WERI-Rb-1 (cell line): ENCODE measurements at regions not wholly inside any gene's neighbourhood (a gene's known extent, or its start where the extent isn't known, plus 50 kb on each side); places are given as distances from the start of the nearest gene placed in this dataset.

ENCODE experiments used
- DNase-seq: peaks from one replicate; pipeline ENCODE4 v3.0.0-alpha.2; 2020
- H3K27ac ChIP-seq: fragments of 250-450 bp; sonication (Bioruptor Pico); 2 replicates; pipeline ENCODE4 v1.5.1; 2020; ENCODE audit warnings: mild to moderate bottlenecking, moderate library complexity
- H3K27me3 ChIP-seq: fragments of 250-450 bp; sonication (Bioruptor Pico); 2 replicates; pipeline ENCODE4 v1.5.1; 2021; ENCODE audit warnings: mild to moderate bottlenecking, low read depth, moderate library complexity; ENCODE audit not compliant: insufficient read depth, severe bottlenecking
- H3K36me3 ChIP-seq: fragments of 250-450 bp; sonication (Bioruptor Pico); 2 replicates; pipeline ENCODE4 v1.5.1; 2020; ENCODE audit warnings: mild to moderate bottlenecking, moderate library complexity
- H3K4me3 ChIP-seq: 2 replicates; pipeline ENCODE4 v1.5.1; 2011; ENCODE audit warnings: low read depth, mild to moderate bottlenecking, control low read depth, low read length
- H3K9me3 ChIP-seq: fragments of 250-450 bp; sonication (Bioruptor Pico); 2 replicates; pipeline ENCODE4 v1.5.1; 2021; ENCODE audit warnings: mild to moderate bottlenecking, moderate library complexity; ENCODE audit not compliant: severe bottlenecking
- TF ChIP-seq, protein P1 (sequence below): IDR thresholded peaks from 2 replicates; pipeline ENCODE4 v1.5.1; 2011; ENCODE audit warnings: low read depth, mild to moderate bottlenecking, control low read depth, inconsistent platforms, low read length

DNA sequence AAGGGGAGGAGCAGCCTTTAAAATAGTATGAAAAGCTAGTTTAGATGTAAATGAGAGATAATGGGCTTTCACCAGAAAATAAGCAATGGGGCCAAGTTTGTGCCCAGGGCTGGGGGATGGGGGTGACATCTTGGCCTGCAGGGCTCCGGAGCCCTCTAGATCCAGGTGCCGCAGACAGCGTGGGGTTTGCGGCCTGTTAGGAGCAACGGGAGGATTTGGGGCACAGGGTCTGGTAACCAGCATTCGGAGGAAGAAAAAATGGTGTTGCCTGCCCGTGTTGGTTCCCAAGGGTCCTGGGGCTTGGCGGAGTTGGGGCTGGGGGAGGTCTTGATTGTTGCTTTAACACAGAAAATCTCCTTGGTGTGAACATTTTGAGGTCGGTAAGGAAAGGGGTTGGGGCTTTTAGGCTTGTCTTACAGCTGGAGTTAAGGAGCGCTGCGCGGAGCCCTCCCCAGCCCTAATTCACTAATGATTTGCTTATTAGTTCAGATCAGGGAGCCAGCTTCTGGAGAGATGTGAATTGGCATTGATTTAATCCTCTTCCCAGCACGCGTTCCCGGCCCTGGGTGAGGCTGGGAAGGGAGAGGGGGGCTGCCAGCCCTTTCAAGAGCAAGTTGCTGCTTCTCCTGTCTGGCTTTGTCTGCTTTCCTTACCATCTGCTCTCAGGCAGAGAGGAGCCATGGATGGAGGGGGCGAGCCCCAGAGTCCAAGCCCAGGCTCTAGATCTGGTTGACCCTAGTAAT, 443.4 kb downstream of the BCOR start:
- Histone ChIP-seq H3K27ac (peak overlapping the region; percentile 81), H3K36me3 (no peaks in the 10 kb centered on the region), H3K27me3 (no peaks in the 10 kb centered on the region), H3K9me3 (no peaks in the 10 kb centered on the region), H3K4me3 (peak overlapping the region; percentile 27)
- peak; percentile 89 for DNase-seq
- TF ChIP-seq, protein P1, sequence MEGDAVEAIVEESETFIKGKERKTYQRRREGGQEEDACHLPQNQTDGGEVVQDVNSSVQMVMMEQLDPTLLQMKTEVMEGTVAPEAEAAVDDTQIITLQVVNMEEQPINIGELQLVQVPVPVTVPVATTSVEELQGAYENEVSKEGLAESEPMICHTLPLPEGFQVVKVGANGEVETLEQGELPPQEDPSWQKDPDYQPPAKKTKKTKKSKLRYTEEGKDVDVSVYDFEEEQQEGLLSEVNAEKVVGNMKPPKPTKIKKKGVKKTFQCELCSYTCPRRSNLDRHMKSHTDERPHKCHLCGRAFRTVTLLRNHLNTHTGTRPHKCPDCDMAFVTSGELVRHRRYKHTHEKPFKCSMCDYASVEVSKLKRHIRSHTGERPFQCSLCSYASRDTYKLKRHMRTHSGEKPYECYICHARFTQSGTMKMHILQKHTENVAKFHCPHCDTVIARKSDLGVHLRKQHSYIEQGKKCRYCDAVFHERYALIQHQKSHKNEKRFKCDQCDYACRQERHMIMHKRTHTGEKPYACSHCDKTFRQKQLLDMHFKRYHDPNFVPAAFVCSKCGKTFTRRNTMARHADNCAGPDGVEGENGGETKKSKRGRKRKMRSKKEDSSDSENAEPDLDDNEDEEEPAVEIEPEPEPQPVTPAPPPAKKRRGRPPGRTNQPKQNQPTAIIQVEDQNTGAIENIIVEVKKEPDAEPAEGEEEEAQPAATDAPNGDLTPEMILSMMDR: no peak

GRCh38 chrX:39654952-39655351, 442.8 kb downstream of the BCOR start:
- no peaks in the 10 kb centered on the region for H3K27me3 ChIP-seq
- H3K36me3 ChIP-seq: no peaks in the 10 kb centered on the region
- DNase-seq: no peak
- H3K9me3 ChIP-seq: no peaks in the 10 kb centered on the region
- TF ChIP-seq, protein P1: no peak
- H3K27ac ChIP-seq: peak overlapping the region; percentile 81
- no peak overlapping the region for H3K4me3 ChIP-seq

DNA sequence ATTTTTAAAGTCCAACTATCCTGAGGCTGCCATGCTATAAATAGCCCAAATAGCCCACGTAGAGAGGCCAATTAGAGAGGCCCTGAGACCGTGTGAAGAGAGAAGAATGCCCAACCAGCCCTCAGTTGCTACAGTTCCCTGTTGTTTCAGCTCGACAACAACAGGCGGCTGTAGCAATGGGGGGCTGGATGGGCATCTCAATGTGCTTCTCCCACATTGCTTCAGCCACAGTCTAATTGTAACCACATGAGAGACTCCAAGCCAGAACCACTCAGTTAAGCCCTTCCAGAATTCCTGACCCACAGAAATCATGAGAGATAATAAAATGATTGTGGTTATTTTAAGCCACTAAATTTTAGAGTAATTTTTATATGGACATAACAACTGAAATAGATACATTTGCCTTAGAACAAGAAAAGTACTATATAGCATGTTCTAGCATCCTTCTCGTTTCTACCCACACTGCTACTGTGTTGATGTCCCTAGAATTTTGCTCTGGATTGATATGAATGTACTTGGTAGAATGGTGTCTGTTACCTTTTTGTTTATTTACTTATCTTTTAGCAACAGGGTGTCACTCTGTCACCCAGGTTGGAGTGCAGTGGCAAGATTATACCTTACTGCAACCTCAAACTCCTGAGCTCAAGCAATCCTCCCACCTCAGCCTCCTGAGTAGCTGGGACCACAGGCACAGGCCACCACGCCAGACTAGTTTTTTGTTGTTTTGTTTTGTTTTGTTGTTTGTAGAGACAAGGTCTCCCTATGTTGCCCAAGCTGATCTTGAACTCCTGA, 436.4 kb downstream of the BCOR start:
- no peaks in the 10 kb centered on the region for H3K9me3 ChIP-seq
- H3K27ac ChIP-seq: no peak overlapping the region
- H3K4me3 ChIP-seq: no peak overlapping the region
- DNase-seq: no peak
- no peaks in the 10 kb centered on the region for H3K27me3 ChIP-seq
- no peaks in the 10 kb centered on the region for H3K36me3 ChIP-seq
- TF ChIP-seq, protein P1: no peak

- H3K27ac ChIP-seq: no peak overlapping the region
- no peak overlapping the region for H3K4me3 ChIP-seq
- TF ChIP-seq, protein P1: no peak
- H3K36me3 ChIP-seq: no peaks in the 10 kb centered on the region
- no peak for DNase-seq
- H3K9me3 ChIP-seq: no peaks in the 10 kb centered on the region
- no peaks in the 10 kb centered on the region for H3K27me3 ChIP-seq
These were observed 431.8 kb downstream of the BCOR start for GRCh38 chrX:39665830-39666518.

DNA sequence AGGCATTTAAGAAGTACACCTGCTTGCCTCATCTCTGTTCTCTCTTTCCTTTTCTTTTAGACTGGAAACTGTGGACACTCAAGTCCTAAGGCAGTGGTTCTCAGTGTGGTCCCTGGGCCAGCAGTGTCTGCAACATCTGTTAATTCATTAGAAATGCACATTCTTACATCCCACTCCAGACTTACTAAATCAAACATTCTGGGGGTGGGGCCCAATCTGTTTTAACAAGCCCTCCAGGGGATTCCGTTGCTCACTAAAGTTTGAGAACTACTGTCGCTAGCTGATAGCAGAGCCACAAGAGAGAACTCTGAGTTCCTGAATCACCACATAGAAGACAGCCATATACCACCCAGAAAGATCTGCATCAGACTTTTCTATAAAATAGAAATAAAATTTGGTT, 430.6 kb downstream of the BCOR start:
- no peak overlapping the region for H3K4me3 ChIP-seq
- H3K27me3 ChIP-seq: no peaks in the 10 kb centered on the region
- no peaks in the 10 kb centered on the region for H3K36me3 ChIP-seq
- no peak for DNase-seq
- H3K9me3 ChIP-seq: no peaks in the 10 kb centered on the region
- H3K27ac ChIP-seq: no peak overlapping the region
- TF ChIP-seq, protein P1: no peak
